Ishikawa (cell line): ENCODE measurements at regions not wholly inside any gene's neighbourhood (a gene's known extent, or its start where the extent isn't known, plus 50 kb on each side); places are given as distances from the start of the nearest gene placed in this dataset.
A peak's percentile ranks its signal among the peaks of the same experiment; 100 is the strongest.

Source experiments
- CEBPB ChIP-seq: IDR thresholded peaks from 2 replicates; pipeline ENCODE4 v1.6.1; 2012
- CREB1 ChIP-seq: IDR thresholded peaks from 2 replicates; pipeline ENCODE4 v1.6.1; 2012; ENCODE audit warnings: low read depth
- EGR1 ChIP-seq: IDR thresholded peaks from 2 replicates; pipeline ENCODE4 v1.6.1; 2012
- EP300 ChIP-seq: IDR thresholded peaks from 2 replicates; pipeline ENCODE4 v1.6.1; 2012; ENCODE audit warnings: borderline replicate concordance
- FOXM1 ChIP-seq: IDR thresholded peaks from 2 replicates; pipeline ENCODE4 v1.6.1; 2012; ENCODE audit warnings: low read depth, borderline replicate concordance
- NFIC ChIP-seq: IDR thresholded peaks from 2 replicates; pipeline ENCODE4 v1.6.1; 2012
- RAD21 ChIP-seq: IDR thresholded peaks from 2 replicates; pipeline ENCODE4 v1.6.1; 2012; ENCODE audit warnings: low read depth
- TAF1 ChIP-seq: IDR thresholded peaks from 2 replicates; pipeline ENCODE4 v1.6.1; 2012; ENCODE audit warnings: low read depth, mild to moderate bottlenecking
- TCF12 ChIP-seq: IDR thresholded peaks from 2 replicates; pipeline ENCODE4 v1.6.1; 2012; ENCODE audit warnings: low read depth
- TEAD4 ChIP-seq: IDR thresholded peaks from 2 replicates; pipeline ENCODE4 v1.6.1; 2012
- YY1 ChIP-seq: IDR thresholded peaks from 2 replicates; pipeline ENCODE4 v1.6.1; 2012; ENCODE audit warnings: low read depth
- ZBTB7A ChIP-seq: IDR thresholded peaks from 2 replicates; pipeline ENCODE4 v1.6.1; 2012; ENCODE audit warnings: low read depth
- TF ChIP-seq, protein P1 (sequence below): IDR thresholded peaks from 2 replicates; pipeline ENCODE4 v1.6.1; 2012; ENCODE audit warnings: low read depth, mild to moderate bottlenecking
- TF ChIP-seq, protein P2 (sequence below): IDR thresholded peaks from 2 replicates; pipeline ENCODE4 v1.6.1; 2012
- TF ChIP-seq, protein P3 (sequence below): IDR thresholded peaks from 2 replicates; pipeline ENCODE4 v1.6.1; 2012

DNA sequence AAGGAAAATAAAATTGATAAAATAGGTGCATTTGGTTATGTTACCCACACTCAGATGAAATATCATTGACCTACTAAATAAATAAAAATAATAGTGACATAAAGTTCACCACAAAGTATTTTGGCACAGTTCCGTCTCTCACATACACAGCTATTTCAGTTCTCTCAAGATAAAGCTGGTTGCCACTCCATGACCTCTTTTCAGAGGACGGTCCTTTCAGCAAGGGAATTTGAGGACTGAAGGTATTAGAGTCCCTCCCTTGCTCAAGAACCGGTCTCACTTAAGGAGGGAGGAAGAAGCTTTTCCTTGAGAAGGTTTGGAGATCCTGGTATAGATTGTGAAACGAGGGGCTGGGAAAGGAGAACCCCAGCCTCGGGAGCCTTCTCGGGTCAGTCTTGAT, 285.5 kb upstream of the CFAP20DC start:
- no peak for TF ChIP-seq TCF12
- no peak for TF ChIP-seq TEAD4
- no peak for TF ChIP-seq EGR1
- no peak for TF ChIP-seq FOXM1
- TF ChIP-seq EP300 = no peak
- no peak for TF ChIP-seq CEBPB
- no peak for TF ChIP-seq TAF1
- TF ChIP-seq, protein P1, sequence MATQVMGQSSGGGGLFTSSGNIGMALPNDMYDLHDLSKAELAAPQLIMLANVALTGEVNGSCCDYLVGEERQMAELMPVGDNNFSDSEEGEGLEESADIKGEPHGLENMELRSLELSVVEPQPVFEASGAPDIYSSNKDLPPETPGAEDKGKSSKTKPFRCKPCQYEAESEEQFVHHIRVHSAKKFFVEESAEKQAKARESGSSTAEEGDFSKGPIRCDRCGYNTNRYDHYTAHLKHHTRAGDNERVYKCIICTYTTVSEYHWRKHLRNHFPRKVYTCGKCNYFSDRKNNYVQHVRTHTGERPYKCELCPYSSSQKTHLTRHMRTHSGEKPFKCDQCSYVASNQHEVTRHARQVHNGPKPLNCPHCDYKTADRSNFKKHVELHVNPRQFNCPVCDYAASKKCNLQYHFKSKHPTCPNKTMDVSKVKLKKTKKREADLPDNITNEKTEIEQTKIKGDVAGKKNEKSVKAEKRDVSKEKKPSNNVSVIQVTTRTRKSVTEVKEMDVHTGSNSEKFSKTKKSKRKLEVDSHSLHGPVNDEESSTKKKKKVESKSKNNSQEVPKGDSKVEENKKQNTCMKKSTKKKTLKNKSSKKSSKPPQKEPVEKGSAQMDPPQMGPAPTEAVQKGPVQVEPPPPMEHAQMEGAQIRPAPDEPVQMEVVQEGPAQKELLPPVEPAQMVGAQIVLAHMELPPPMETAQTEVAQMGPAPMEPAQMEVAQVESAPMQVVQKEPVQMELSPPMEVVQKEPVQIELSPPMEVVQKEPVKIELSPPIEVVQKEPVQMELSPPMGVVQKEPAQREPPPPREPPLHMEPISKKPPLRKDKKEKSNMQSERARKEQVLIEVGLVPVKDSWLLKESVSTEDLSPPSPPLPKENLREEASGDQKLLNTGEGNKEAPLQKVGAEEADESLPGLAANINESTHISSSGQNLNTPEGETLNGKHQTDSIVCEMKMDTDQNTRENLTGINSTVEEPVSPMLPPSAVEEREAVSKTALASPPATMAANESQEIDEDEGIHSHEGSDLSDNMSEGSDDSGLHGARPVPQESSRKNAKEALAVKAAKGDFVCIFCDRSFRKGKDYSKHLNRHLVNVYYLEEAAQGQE = no peak
- no peak for TF ChIP-seq CREB1
- TF ChIP-seq, protein P2, sequence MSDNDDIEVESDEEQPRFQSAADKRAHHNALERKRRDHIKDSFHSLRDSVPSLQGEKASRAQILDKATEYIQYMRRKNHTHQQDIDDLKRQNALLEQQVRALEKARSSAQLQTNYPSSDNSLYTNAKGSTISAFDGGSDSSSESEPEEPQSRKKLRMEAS = no peak
- no peak for TF ChIP-seq YY1
- no peak for TF ChIP-seq NFIC
- no peak for TF ChIP-seq ZBTB7A
- TF ChIP-seq, protein P3, sequence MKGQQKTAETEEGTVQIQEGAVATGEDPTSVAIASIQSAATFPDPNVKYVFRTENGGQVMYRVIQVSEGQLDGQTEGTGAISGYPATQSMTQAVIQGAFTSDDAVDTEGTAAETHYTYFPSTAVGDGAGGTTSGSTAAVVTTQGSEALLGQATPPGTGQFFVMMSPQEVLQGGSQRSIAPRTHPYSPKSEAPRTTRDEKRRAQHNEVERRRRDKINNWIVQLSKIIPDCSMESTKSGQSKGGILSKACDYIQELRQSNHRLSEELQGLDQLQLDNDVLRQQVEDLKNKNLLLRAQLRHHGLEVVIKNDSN = no peak
- TF ChIP-seq RAD21 = no peak

DNA sequence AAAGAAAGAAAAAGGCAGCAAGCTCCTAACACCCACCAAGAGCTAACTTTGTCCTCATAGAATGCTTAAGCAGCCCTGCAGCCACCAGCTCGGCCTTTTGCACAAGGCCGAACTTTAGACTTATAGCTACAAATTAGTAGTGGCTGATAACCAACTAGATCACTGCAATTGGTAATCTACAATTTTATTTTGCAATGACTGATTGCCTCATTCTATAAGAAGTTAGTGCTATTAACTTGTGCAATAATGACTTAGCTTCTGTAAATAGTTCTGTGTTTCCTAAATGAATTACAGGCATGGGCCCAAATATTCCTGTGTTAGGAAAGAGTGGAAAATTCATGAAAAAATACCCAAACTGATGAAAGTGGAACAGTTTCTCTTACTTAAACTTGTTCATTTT, 284.8 kb upstream of the CFAP20DC start:
- TF ChIP-seq ZBTB7A = no peak
- no peak for TF ChIP-seq CREB1
- TF ChIP-seq, protein P3 = no peak
- TF ChIP-seq TAF1 = no peak
- no peak for TF ChIP-seq NFIC
- TF ChIP-seq FOXM1 = no peak
- TF ChIP-seq, protein P2 = no peak
- no peak for TF ChIP-seq TEAD4
- no peak for TF ChIP-seq TCF12
- no peak for TF ChIP-seq EGR1
- TF ChIP-seq, protein P1 = no peak
- TF ChIP-seq EP300 = no peak
- no peak for TF ChIP-seq CEBPB
- TF ChIP-seq YY1 = no peak

DNA sequence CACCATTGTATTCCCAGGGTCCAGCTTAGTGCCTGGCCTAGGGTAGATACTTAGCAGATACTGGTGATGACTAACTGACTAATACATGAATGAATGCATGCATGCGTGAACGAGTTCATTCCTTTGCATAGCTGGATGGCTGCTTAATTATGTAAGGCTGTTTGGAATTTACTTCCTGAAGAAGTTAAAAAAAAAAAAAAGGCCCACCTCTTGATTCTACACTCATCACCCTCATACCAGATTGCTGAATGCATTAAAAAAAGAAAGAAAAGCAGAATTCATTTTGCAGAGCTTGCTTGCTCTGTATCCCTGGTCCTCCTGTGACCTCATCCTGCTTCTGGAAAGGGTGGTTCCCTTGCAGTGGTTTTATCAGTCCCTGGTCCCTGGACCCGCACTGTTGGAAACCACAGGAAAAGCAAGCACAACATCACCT, 277.6 kb upstream of the CFAP20DC start:
- TF ChIP-seq CREB1 (no peak), TEAD4 (peak; percentile 88)

DNA sequence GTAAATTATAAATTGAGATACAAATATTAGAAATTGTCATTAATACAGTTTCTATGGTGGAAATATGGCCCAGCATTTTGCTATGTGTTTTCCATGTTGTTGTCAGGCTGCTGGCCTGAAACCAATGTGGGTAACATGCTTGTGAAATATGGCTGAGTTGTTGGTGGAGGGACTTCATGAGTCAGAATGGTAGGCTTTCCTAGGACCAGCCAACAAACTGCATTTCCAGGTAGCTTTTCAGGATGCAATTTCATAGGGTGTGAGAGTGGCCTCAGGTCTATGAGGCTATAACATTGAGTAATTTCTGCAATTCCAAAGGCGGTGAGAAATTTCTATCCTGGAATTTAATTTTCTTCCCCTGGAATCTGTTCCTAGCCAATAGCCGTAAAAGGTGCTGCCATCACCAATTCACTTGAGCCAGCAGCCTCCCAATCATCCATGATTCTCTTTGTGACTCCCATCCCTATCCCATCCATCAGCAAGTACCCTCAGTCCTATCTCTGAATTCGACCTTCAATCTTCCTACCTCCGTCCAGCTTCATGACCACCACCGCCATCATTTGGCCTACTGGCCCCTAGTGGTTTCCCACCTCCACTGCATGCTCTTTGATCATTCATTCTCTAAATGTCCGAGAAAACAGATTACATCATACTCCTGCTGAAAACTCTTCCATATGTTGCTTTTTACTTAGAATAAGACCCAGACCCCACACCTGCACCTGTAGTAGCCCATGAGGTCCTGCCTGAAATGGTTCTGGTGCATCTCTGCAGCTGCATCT, 276.6 kb upstream of the CFAP20DC start:
- TF ChIP-seq TEAD4 = no peak
- TF ChIP-seq EGR1 = no peak
- no peak for TF ChIP-seq CEBPB
- no peak for TF ChIP-seq RAD21
- TF ChIP-seq, protein P2 = no peak
- TF ChIP-seq NFIC = no peak
- TF ChIP-seq, protein P3 = no peak

DNA sequence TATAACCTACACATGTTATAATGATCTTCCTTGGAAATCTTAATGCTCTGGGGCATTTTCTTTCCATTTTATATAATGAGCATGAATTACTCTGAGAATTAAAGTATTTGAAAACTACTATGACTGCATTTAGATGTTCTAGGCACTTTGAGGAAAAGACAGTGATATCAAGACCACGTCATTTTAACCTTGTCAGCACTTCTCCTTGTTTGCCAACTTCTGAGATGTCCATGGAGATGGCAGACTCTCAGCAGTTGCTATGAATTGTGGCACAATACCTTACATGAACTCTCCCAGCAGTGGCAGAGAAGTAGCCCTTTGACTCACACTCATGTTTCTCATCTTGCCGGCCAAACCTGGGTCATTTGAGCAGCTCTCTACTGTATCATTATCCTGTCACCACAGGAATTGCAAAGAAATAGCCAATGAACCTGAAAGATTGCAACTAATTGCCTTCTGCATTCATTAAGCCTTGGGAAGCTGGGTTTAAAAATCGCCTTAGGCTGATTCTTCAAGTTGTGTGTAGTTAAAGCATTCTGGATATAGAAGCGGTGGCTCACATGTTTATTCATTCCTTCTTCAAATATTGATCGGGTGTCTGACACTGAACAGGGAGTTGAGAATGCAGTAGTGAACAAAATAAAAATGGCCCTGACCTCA, 272.2 kb upstream of the CFAP20DC start:
- TF ChIP-seq, protein P1 = no peak
- no peak for TF ChIP-seq CREB1
